Right lobe of liver (tissue), 4 donors: ENCODE measurements at regions not wholly inside any gene's neighbourhood (a gene's known extent, or its start where the extent isn't known, plus 50 kb on each side); places are given as distances from the start of the nearest gene placed in this dataset.

Experiments
- POLR2A ChIP-seq: fragments of 450-650 bp; IDR thresholded peaks from one replicate; pipeline ENCODE4 v1.6.1; 2017; ENCODE audit warnings: antibody characterized with exemption, mild to moderate bottlenecking
- TF ChIP-seq, protein P1 (sequence below), 4 donors: fragments of 200-600 bp in 3 of 4; fragments of 450-650 bp in 1 of 4; IDR thresholded peaks; one replicate each; pipeline versions ENCODE4 v1.5.1 to v1.8.0; 2016 to 2022; ENCODE audit warnings: antibody characterized with exemption in 4 of 4, mild to moderate bottlenecking in 2 of 4
- donor health status: DM: no; HTN: no; CAD: no.
- donor health status: DM: no; HTN: no; CAD: no.
- donor health status: DM: no; HTN: yes; CAD: no.

DNA sequence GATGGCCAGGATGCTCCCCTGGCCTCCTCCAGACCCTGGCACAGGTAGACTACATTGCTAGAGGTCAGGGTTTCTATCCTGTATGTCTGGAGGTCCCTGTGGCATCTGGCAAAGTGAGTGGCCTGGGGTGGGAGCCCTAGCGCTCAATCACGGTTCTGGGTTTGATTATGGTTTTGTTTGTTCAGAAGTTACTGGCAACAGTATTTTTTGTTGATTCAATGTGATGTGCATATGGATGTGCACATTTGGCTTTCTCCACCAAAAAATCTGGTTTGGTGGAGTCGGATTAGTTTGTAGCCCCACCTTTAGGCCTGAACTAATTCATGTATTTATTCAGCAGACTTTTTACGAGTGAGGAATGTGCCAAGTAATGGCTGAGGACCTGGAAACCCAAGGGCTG is 109.7 kb downstream of the VEGFA start:
- TF ChIP-seq, protein P1, sequence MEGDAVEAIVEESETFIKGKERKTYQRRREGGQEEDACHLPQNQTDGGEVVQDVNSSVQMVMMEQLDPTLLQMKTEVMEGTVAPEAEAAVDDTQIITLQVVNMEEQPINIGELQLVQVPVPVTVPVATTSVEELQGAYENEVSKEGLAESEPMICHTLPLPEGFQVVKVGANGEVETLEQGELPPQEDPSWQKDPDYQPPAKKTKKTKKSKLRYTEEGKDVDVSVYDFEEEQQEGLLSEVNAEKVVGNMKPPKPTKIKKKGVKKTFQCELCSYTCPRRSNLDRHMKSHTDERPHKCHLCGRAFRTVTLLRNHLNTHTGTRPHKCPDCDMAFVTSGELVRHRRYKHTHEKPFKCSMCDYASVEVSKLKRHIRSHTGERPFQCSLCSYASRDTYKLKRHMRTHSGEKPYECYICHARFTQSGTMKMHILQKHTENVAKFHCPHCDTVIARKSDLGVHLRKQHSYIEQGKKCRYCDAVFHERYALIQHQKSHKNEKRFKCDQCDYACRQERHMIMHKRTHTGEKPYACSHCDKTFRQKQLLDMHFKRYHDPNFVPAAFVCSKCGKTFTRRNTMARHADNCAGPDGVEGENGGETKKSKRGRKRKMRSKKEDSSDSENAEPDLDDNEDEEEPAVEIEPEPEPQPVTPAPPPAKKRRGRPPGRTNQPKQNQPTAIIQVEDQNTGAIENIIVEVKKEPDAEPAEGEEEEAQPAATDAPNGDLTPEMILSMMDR (IDR thresholded peaks at IDR 0.05) = no peak
- TF ChIP-seq POLR2A = no peak
